Colon (tissue), 2 donors: ENCODE measurements at regions not wholly inside any gene's neighbourhood (a gene's known extent, or its start where the extent isn't known, plus 50 kb on each side); places are given as distances from the start of the nearest gene placed in this dataset.
"Not testable (repeated sequence)": the region's sequence is repeated elsewhere in the genome, so short reads cannot be mapped to it uniquely, and the experiment has no call there.

Source experiments
- FAIRE-seq: peaks from 2 replicates; lab custom pipeline; 2012; peaks lifted over from hg19 to GRCh38; lab: Jason Lieb, UNC
- donor health status: control.
- donor health status: control.

DNA sequence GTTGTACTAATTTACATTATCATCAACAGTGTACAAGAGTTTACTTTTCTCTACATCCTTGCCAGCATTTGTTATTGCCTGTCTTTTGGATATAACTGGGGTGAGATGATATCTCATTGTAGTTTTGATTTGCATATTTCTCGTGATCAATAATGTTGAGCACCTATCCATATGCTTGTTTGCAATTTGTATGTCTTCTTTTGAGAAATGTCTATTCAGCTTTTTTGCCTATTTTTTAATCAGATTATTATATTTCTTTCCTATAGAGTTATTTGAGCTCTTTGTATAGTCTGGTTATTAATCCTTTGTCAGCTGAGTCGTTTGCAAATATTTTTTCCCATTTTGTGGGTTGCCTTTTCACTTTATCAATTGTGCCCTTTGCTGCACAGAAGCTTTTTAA lies 540.8 kb upstream of the SGO1 start:
- no peak for FAIRE-seq

DNA sequence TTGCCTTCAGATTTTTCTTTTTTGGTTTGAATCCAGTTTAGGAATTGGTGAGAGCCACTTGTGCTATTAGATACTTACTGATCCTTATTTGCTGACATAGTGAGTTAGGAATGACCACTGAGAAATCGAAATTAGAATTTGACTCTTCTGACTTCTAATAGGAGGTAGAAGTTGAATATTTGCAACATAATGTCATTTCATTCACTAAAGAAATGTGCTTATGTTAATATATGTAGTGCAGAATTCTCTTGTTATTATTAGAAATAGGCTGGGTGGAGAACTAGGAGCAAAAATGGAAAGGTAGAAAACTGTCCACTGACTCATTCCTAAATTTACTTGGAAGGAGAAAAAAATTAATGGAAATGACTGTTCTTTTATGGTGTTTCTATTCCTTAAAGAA lies 538.2 kb upstream of the SGO1 start:
- FAIRE-seq = no peak

DNA sequence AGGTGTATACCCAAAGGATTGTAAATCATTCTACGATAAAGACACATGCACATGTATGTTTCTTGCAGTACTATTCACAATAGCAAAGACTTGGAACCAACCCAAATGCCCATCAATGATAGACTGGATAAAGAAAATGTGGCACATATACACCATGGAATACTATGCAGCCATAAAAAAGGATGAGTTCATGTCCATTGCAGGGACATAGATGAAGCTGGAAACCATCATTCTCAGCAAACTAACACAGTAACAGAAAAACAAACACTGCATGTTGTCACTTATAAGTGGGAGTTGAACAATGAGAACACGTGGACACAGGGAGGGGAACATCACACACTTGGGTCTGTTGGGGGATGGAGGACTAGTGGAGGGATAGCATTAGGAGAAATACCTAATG lies 530.4 kb upstream of the SGO1 start:
- not testable (repeated sequence) for FAIRE-seq

DNA sequence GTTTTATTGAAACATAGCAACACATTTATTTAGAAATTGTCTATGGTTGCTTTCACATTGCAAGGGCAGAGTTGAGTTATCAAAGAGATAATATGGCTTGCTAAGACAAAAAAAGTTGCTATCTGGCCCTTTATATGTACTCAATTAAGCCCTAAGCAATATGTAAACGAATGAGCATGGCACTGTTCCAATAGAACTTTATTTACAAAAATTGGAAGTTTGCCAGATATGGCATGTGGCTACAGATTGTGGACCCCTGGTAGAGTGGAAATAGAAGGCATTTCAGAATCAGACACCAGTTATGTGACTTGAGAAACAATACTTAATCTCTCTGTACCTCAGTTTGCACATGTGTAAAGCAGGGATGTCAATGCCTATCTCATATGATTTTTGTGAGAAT lies 515.6 kb upstream of the SGO1 start:
- FAIRE-seq = no peak

DNA sequence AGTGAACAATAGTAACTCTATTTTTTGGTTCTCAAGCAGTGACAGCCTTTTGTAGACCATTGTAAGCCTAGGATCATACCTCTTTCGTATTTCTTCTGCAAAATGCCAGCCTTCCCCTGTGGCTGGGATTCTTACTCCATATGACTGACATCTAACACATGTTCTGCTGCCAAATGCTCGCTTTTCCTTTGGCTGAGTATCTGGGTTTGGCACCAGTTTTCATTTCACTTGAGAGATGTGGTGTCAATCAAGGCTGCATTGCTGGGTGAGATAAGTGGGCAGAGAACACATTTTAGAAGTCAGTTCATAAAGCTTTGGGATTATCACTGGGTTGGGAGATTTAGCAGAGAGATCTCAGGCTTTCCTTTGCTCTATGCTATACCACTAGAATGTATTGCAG lies 514.7 kb upstream of the SGO1 start:
- FAIRE-seq = no peak

DNA sequence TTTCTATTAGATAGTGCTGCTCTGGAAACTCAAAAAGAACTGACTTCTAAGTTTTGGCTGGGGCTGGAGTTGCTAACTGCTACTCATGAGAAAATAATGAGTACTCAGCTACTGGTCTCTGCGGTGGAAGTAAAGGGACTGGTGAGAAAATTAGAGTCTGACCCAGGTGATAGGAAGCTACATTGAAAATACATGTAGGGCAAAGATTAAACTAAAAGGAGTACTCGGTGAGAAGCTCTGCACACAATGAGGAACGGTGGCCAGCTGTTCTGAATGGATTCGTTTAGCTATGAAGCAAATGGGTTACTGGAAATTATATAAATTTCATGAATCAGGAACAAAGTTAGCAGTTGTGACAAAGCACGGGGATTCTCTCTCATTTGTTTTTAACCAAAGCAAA lies 512.9 kb upstream of the SGO1 start:
- FAIRE-seq = no peak

DNA sequence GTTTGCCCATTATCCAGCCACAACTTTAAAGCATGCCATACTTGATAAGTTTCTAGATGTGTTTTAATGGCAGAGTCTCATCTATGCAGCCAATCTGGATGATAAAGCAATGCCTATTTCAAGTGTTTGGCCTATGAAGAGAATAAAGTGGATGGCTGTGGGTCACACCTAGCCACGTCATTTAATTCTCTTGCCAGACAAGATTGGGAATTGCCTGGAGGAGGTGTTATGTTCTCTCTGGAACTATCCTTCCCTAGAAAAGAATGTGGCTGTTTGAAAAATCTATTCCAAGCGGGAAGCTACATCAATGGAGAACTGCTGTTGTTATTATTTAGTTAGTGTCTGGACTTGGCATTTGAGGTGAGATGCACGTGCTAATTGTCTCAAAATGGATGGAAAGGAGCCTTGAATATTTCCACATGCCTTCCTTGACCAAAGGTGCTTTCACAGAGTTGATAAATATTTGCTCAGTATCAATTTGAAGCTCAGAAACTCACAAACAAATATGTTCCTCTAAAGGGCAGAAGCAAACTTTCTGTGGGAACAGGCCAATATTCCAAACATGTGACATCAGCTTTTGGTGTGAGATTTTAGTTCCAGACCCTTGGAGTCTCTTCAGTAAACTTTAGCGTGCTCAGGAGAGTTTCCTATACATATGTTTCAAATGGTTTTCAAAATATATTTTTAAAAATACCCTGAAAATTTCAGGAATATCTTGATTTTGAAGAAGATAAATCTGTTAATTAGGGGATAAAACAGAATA lies 510.6 kb upstream of the SGO1 start:
- FAIRE-seq = no peak

DNA sequence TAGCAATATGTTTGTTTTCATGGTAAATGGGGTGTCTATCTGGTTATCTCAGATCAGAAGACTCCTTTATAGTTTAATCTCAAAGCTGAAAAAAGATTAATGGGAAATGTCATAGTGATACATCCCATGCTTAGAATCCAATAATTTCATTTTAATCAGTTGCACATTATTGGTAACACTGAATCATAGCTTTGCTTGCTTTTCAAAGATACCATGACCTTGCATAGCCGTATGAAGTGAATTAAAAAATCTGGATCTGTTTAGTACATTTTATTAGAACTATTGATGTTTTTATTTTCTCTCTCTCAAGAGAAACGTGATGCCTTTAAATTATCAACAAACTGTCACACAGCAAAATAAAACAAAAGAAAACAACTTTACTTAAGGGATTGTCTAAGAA lies 506.7 kb upstream of the SGO1 start:
- no peak for FAIRE-seq

DNA sequence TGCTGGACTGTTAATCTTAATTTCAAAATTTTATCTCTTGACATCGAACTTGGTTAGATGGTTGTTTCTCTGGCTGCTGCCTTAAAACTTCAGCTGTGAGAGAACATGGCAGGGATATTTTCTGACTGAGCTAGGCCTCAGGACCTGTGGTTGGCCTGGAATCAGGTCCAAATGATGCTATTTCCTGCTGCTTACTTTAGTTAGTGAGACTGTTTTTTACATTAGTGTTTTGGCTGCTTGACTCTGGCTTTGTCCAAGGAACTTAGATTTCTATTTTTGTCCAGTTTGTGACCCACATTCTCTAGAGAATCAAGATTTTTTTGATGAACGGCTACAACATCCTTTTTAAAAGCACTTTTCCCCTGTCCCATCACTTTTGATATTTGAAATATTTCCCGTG lies 497.9 kb upstream of the SGO1 start:
- no peak for FAIRE-seq

DNA sequence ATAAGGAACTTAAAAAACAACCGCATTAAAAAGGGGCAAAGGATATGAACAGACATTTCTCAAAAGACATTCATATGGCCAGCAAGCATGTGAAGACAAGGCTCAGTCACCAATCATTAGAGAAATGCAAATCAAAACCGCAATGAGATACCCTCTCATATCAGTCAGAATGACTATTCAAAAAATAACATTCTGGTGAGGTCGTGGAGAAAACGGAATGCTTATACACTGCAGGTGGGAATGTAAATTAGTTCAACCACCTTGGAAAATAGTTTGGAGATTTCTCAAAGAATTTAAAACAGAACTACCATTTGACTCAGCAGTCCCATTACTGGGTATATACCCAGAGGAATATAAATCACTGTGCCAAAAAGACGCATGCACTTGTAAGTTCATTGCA lies 496.6 kb upstream of the SGO1 start:
- no peak for FAIRE-seq

DNA sequence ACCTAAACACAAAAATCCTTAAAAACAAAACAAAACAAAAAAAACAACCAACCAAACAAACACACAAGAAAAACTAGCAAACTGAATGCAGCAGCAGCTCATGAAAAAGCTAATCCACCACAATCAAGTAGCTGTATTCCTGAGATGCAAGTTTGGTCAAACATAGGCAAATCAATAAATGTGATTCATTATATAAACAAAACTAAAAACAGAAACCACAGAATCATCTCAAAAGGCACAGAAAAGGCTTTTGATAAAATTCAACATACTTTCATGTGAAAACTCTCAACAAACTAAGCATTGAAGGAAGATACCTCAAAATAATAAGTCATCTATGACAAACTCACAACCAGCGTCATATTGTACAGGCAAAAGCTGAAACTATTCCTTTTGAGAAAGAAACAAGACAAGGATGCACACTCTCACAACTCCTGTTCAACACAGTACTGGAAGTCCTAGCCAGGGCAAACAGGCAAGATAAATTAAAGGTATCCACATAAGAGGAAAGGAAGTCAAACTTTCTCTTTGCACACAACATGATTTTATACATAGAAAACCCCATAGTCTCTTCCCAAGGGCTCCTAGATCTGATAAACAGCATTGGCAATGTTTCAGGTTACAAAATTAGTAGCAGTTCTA lies 495.1 kb upstream of the SGO1 start:
- FAIRE-seq = no peak

DNA sequence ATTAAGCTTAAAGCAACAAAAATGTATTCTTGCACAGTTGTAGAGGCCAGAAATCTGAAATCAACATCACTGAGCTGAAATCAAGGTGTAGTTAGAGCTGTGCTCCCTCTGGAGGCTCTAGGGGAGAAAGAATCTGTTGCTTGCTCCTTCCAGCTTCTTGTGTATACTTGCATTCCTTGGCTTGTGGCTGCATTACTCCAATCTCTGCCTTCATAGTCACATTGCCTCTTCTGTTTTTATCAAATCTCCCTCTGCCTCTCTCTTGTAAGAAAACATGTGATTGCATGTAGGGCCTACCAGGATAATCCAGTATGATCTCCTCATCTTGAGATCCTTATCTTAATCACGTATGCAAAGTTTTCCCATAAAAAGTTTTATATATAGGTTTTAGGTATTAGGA lies 487.9 kb upstream of the SGO1 start:
- FAIRE-seq = no peak

DNA sequence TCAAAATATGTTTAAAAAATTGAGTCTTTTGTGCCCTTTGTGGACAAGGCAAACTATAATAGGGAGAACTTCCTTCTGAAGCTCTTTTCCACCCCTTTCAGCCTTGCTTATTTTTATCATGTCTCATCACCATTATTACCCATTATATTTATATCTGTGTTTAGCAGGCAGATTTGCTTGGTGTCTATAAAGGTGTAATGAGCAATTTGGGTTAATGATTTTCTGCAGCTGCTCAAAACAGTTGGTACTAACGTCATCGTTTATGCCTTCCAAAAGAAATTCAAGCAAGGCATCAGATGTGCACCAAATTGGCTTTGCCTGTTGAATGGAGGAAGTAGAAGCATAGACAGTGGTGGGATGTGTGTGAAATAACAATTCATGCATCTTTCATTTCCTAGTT lies 483.7 kb upstream of the SGO1 start:
- no peak for FAIRE-seq

DNA sequence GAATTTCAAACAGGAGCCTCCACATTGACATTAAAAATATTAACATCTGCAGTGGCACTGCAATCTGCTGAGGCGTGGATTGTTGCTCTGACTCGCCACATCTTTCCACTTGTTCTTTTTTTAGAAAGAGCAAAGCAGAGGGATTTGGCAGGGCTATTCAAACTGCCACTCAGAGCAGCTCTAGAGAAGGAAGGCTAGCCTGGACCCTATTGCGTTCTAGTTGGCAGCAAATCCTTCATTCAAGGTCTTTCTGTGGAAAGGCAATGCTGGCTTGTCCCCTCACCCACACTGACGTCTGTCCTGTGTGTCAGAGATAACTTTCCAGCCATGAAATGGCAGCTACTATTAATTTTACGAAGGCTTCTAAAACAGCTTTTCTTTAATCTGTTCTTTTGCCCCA lies 483.2 kb upstream of the SGO1 start:
- FAIRE-seq = no peak

DNA sequence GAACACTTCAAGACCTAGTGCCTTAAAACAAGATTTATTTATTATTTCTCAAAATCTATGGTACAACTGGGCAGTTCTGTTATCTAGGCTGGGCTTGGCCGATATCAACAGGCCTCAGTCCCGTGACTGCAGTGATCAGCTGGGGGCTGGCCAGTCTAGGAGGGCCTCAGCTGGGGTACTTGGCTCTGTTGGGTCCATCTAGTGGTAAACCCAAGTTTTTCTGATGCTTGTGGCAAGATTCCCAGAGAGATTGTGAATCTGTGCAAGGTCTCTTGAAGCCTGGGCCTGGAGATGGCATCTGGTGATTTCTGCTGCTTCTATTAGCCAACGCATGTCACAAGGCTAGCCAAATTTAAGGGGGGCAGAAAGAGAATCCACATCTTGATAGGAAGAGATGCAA lies 482.4 kb upstream of the SGO1 start:
- FAIRE-seq = no peak

DNA sequence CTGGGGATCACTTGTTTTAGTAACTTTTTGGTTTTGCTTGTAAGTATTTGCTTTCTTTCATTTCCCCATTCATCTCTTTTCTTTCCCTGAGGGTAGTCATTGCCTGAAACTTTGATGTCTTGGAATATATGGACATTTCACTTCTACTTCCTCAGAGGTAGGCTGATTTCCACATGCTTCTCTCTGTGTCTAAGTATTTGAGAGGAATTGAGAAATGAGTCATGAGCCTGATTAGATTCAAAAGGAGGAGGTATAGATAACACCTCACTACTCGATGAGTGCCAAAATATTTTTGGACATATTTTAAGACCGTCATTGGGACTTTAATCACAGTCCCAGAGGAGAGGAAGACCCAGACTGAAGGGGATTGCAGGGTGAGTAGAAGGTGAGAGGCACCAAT lies 480.1 kb upstream of the SGO1 start:
- no peak for FAIRE-seq

DNA sequence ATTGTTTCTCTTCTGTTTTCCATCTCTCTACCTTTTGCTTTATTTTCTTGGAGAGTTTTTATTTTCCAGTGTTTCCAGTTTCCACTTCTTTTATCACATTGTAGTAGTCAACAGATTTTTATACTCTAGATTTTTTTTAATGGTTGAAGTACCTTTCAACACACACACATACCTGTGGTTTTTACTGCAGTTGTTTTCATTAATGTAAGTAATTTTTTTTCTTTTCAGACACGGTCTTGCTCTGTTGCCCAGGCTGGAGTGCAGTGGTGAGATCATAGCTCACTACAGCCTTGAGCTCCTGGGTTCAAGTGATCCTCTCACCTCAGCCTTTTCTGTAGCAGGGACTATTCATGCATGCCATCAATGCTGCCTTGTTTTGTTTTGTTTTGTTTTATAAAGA lies 472.5 kb upstream of the SGO1 start:
- FAIRE-seq = no peak

DNA sequence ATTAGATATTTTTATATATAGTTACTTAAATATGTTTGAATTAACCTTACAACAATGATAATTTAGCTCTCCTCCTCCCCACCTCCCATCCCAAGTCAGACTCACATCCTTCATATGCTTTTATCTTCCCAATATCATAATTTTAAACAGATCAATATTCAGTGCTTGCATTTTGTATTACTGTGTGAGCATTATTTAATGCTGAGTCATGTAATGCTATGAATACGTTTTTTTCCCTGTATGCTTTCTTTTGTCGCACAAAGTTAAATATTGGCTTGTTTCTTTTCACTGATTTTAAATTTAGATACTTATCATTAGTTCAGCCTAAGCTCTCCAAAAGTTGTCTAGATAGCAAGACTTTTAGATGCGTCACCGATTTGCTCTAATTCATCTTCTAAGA lies 471.6 kb upstream of the SGO1 start:
- FAIRE-seq = no peak

DNA sequence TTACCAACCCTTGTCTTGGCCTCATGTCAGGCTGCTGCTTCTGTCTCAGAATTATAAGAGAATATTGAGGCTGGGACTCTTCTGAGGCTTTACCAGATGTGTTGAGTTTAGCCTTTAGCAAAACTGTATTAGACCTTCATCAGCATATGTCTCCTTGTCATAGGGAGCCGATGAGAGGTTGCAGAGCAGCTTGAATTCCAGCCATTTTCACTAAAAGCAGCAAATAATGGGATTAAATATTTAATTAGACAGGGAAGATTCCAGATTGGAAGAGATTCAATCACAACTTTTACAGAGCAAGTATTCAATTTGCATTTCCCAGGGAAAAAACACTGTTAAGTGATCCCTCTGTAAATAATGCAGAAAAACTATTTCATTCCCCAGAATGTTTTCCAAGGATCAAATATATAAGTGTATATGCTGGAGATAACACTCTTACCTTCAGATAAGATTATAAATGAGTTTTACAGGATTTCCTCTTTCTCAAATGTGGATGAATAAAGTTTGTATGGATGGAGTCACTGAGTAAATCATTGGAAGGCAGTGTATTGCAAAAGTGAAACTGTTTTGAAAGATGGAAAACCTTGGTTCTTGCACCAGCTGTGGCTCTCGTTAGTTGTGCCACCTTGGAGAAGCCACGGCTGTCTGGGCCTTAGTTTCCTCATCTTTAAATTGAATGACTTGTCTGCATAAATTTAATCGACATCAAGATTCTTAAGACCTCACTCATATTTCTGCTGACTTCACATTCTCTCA lies 466.4 kb upstream of the SGO1 start:
- FAIRE-seq = no peak

DNA sequence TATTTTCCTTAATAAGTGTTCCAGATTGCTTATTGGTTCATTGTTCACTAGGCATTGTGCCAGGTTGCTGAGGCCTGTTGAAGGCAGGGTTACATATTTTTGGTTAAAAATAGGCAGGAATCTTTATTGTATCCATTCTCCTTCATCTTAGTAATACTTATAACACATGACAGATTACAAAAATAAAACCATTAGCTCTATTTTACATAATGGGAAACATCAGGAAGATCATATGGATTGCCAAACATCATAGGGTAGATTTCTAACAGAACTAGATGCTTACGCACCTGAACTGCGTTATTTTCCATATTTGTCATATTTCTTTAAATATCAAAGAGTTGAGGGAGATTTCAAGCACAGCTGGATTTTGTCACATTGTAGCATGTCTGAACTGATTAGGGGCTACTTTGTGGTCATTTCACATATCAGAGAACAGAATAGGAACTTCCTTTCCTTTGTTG lies 462.9 kb upstream of the SGO1 start:
- FAIRE-seq = no peak

DNA sequence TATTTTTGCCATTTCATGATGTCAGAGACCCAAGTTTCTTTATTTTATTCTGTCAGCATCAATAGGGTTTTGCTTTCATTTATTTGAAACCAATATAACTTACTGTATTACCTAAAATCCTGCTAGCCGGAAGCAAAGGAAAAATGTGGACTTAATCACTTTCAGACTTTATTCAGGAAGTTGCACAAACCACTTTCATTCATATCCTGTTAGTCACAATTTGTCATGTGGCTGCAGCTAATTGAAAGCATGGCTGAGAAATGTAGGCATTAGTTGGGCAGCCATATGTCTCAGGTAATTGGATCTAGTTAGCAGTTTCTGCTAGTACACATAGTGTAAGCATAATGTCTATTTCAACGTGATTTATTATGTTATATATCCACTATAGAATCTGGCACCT lies 462.3 kb upstream of the SGO1 start:
- FAIRE-seq = no peak

DNA sequence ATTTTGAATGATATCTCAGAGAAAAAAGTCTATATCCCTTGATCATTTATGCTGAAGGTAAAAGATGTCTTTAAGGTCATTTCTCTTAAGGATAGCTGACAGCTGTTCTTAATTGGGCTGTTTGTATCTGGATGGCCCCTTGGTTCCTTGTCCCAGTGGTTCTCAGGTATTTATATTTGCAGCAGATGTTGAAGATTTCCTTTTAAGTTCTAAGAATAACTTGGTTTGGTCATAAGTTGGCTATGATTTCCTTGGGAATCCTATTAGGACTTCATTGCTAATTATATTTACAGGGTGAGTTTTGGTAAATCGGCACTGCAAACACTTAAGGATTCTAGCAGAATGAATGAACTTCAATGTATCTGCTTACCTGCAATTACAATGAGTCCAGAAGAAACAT lies 460.4 kb upstream of the SGO1 start:
- no peak for FAIRE-seq

DNA sequence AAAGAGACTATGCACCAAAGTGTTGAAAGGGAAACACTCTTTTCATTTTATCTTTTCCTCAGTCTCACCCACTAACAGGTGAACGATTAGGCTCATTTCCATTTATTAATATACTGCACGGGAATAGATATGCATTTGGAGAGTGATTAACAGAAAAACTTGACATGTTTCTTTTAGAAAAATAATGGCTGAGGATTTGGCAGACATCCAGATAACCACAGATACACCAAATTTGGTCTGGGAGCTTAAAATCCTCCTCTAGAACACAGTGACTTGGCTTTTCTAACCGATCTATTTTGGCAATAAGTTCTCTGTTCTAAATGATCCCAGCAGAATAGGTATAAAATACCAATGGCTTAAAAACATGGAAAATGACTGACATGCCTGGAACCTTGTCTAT lies 459.3 kb upstream of the SGO1 start:
- no peak for FAIRE-seq

DNA sequence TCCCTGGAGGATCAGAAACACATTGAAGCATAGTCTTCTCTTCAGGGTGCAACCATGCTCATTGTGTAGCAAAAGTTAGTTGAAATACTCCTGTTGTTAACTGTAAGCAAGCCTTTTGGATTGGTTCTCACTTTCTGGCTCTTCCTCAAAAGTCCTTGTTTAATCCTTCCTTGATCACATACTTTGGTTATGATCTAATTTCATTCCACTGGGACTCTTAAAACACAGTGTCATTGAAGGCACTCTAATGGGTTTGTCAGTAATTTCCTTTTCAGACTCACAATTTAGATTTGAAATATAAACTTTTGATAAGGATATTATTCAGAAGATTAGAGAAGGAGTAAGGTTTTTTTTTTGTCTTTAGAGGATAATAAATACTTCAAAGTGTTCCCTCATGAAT lies 451.7 kb upstream of the SGO1 start:
- no peak for FAIRE-seq
